Panc1 (cell line): ENCODE measurements at regions not wholly inside any gene's neighbourhood (a gene's known extent, or its start where the extent isn't known, plus 50 kb on each side); places are given as distances from the start of the nearest gene placed in this dataset.

ENCODE experiments used
- ATAC-seq: fragments of 200-7000 bp; cut with Tn5 transposase; 2 replicates; pipeline ENCODE4 v1.9.1; 2020; ENCODE audit warnings: mild to moderate bottlenecking, moderate library complexity
- BruUV-seq: library from RNA; stranded (reverse); fragments of 400-500 nt; replicated peaks from 2 replicates; lab custom pipeline; 2021; lab: Mats Ljungman, UMichigan
- CTCF ChIA-PET: fragments of 300-600 bp; sonication (Branson Sonifier 250); formaldehyde crosslinking; loops from one replicate; lab custom pipeline; 2022; ENCODE audit warnings: antibody characterized with exemption; lab: Charles Lee
- POLR2A ChIA-PET: fragments of 300-600 bp; sonication (Branson Sonifier 250); formaldehyde crosslinking; loops from one replicate; lab custom pipeline; 2022; ENCODE audit warnings: antibody characterized with exemption; lab: Charles Lee
- DNase-seq: peaks from one replicate; pipeline ENCODE4 v3.0.0-alpha.2; 2010; ENCODE audit warnings: low read depth, low spot score
- H3K27ac ChIP-seq: 2 replicates; pipeline ENCODE4 v1.5.1; 2011; ENCODE audit warnings: mild to moderate bottlenecking, low read length, inconsistent platforms
- H3K27me3 ChIP-seq: fragments of 200-500 bp; sonication (Bioruptor generic); 2 replicates; pipeline ENCODE4 v1.6.0; 2014; ENCODE audit warnings: low read length, inconsistent platforms; ENCODE audit not compliant: control insufficient read depth, insufficient read depth
- H3K36me3 ChIP-seq: fragments of 200-500 bp; sonication (Bioruptor generic); 2 replicates; pipeline ENCODE4 v1.5.1; 2014; ENCODE audit warnings: inconsistent platforms, mild to moderate bottlenecking, low read length, moderate library complexity; ENCODE audit not compliant: control insufficient read depth, insufficient read depth
- H3K4me1 ChIP-seq: 2 replicates; pipeline ENCODE4 v1.5.1; 2011; ENCODE audit warnings: inconsistent platforms, mild to moderate bottlenecking, low read length, moderate library complexity; ENCODE audit not compliant: control insufficient read depth, insufficient read depth
- H3K4me3 ChIP-seq, 2 experiments: 2 replicates each; pipeline ENCODE4 v1.5.1; 2011 to 2012; ENCODE audit warnings: low read depth in 2 of 2, low read length in 2 of 2, mild to moderate bottlenecking in 2 of 2, inconsistent platforms in 1 of 2, moderate library complexity in 1 of 2
- H3K9me3 ChIP-seq: fragments of 200-500 bp; sonication (Bioruptor generic); 2 replicates; pipeline ENCODE4 v1.5.1; 2014; ENCODE audit warnings: low read depth, mild to moderate bottlenecking, inconsistent platforms, low read length, moderate library complexity; ENCODE audit not compliant: control insufficient read depth, insufficient read depth
- POLR2AphosphoS5 ChIP-seq: IDR thresholded peaks from 2 replicates; pipeline ENCODE4 v1.6.1; 2012; ENCODE audit warnings: mild to moderate bottlenecking, low read depth, low read length, moderate library complexity
- SIN3A ChIP-seq: IDR thresholded peaks from 2 replicates; pipeline ENCODE4 v1.6.1; 2012; ENCODE audit warnings: low read depth, mild to moderate bottlenecking, low read length, moderate library complexity, borderline replicate concordance; ENCODE audit not compliant: insufficient read depth
- TCF7L2 ChIP-seq: IDR thresholded peaks from 2 replicates; pipeline ENCODE4 v1.6.1; 2011; ENCODE audit warnings: mild to moderate bottlenecking, low read depth, low read length, inconsistent platforms
- in situ Hi-C: cut with HindIII; loops from 2 replicates; pipeline ENCODE4 v1.10.0; 2016; ENCODE audit warnings: low sequenced_read_pairs, low pct_unique_long_range_greater_than_20kb
- intact Hi-C: fragments of 100-400 bp; cut with micrococcal nuclease; formaldehyde crosslinking; loops from one replicate; pipeline ENCODE4 v1.10.0; 2022; ENCODE audit not compliant: unreplicated experiment
- TF ChIP-seq, protein P1 (sequence below), 2 experiments: IDR thresholded peaks; 2 replicates each; pipeline ENCODE4 v1.6.1; 2011 to 2012; ENCODE audit warnings: low read depth in 2 of 2, control low read depth in 1 of 2, low read length in 1 of 2, mild to moderate bottlenecking in 1 of 2, moderate library complexity in 1 of 2; ENCODE audit not compliant: insufficient read depth in 1 of 2
- TF ChIP-seq, protein P2 (sequence below): fragments of 450-650 bp; IDR thresholded peaks from 2 replicates; pipeline ENCODE4 v1.5.1; 2017; ENCODE audit warnings: mild to moderate bottlenecking

DNA sequence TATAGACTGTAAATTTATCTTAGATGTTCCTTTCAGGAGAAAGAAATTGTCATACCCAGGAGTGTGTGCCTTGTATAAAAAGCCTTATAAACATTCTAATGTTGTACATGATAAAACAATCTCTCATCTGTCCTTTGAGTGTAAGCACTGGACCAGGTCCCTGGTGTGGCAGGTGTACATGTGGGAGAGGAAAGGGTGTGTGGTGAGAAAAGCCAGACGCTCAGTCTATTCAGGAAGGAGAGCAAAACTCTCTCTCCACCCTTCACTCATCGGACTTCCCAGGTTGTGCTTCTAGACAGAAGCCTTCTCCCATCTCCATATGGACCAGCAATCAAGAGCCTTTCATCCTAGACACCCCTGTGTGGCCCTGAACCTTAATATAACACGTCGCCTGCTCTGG, 154.2 kb downstream of the ESM1 start:
- Histone ChIP-seq H3K4me3 (no peak overlapping the region), H3K27ac (no peak overlapping the region), H3K36me3 (no peaks in the 10 kb centered on the region), H3K9me3 (no peaks in the 10 kb centered on the region), H3K4me1 (no peaks in the 10 kb centered on the region), H3K27me3 (no peaks in the 10 kb centered on the region; the same call in 1 of the 2 replicates)
- no TSS peak for BruUV-seq
- ChIA-PET POLR2A (no interaction called here), CTCF (no interaction called here)
- in situ Hi-C loops: no loop called here
- TF ChIP-seq POLR2AphosphoS5: no peak
- no peak for TF ChIP-seq SIN3A
- TF ChIP-seq, protein P1, sequence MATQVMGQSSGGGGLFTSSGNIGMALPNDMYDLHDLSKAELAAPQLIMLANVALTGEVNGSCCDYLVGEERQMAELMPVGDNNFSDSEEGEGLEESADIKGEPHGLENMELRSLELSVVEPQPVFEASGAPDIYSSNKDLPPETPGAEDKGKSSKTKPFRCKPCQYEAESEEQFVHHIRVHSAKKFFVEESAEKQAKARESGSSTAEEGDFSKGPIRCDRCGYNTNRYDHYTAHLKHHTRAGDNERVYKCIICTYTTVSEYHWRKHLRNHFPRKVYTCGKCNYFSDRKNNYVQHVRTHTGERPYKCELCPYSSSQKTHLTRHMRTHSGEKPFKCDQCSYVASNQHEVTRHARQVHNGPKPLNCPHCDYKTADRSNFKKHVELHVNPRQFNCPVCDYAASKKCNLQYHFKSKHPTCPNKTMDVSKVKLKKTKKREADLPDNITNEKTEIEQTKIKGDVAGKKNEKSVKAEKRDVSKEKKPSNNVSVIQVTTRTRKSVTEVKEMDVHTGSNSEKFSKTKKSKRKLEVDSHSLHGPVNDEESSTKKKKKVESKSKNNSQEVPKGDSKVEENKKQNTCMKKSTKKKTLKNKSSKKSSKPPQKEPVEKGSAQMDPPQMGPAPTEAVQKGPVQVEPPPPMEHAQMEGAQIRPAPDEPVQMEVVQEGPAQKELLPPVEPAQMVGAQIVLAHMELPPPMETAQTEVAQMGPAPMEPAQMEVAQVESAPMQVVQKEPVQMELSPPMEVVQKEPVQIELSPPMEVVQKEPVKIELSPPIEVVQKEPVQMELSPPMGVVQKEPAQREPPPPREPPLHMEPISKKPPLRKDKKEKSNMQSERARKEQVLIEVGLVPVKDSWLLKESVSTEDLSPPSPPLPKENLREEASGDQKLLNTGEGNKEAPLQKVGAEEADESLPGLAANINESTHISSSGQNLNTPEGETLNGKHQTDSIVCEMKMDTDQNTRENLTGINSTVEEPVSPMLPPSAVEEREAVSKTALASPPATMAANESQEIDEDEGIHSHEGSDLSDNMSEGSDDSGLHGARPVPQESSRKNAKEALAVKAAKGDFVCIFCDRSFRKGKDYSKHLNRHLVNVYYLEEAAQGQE (IDR thresholded peaks at IDR 0.05; ENCODE audit: insufficient read depth in 1 of 2, low read depth in 2 of 2, low read length in 1 of 2): no peak
- TF ChIP-seq TCF7L2: no peak
- TF ChIP-seq, protein P2, sequence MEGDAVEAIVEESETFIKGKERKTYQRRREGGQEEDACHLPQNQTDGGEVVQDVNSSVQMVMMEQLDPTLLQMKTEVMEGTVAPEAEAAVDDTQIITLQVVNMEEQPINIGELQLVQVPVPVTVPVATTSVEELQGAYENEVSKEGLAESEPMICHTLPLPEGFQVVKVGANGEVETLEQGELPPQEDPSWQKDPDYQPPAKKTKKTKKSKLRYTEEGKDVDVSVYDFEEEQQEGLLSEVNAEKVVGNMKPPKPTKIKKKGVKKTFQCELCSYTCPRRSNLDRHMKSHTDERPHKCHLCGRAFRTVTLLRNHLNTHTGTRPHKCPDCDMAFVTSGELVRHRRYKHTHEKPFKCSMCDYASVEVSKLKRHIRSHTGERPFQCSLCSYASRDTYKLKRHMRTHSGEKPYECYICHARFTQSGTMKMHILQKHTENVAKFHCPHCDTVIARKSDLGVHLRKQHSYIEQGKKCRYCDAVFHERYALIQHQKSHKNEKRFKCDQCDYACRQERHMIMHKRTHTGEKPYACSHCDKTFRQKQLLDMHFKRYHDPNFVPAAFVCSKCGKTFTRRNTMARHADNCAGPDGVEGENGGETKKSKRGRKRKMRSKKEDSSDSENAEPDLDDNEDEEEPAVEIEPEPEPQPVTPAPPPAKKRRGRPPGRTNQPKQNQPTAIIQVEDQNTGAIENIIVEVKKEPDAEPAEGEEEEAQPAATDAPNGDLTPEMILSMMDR: no peak
- intact Hi-C loops: no loop called here
- no peak for DNase-seq
- no peak for ATAC-seq

DNA sequence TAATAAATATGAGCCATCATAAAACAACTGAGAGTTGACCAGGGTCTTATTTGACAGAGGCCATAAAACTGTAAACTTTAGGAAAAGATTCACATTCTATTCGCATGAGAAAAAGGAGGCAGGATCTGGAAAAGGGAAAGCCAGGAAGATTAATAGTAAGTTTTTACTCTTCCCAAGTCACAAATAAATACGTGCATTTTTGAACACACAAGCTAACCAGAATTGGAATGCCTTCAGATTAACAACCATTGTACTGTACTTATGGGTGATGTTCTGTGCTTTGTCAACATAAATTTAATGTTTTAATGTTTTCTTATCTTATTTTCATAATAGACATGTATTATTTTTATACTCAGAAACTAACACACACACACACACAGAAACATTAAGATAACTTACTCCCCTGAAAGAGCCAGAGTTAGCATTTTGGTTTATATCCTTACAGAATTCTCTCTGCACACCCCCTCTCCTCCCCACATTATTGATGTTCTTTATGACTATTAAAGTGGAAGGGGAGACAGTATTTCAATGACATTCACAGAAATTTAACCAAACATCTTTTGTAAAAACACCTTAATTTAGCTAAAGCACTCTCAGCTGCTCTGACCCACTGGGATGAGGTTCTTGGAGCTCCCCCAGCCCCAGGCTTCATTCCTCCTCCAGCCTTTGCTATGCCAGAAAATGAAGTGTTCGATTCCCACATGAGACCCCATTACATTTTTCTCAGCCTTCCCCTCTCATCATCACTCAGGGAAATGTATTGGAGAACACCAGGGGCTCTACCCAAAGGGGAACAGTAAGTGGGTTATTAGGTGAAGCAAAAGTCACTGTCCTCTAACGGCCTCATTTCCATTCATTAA, 155.5 kb downstream of the ESM1 start:
- Histone ChIP-seq H3K4me1 (no peaks in the 10 kb centered on the region), H3K27me3 (no peaks in the 10 kb centered on the region; the same call in 1 of the 2 replicates), H3K4me3 (no peak overlapping the region), H3K9me3 (no peaks in the 10 kb centered on the region), H3K27ac (no peak overlapping the region), H3K36me3 (no peaks in the 10 kb centered on the region)
- BruUV-seq: no TSS peak
- ChIA-PET CTCF (no interaction called here), POLR2A (no interaction called here)
- intact Hi-C loops: no loop called here
- ATAC-seq (no peak), DNase-seq (no peak)
- in situ Hi-C loops: no loop called here
- TF ChIP-seq POLR2AphosphoS5: no peak
- TF ChIP-seq, protein P2: no peak
- TF ChIP-seq TCF7L2: no peak
- TF ChIP-seq SIN3A: no peak
- TF ChIP-seq, protein P1 (IDR thresholded peaks at IDR 0.05; ENCODE audit: insufficient read depth in 1 of 2, low read depth in 2 of 2, low read length in 1 of 2): no peak
